Erythroblast (primary cell): ENCODE measurements at regions not wholly inside any gene's neighbourhood (a gene's known extent, or its start where the extent isn't known, plus 50 kb on each side); places are given as distances from the start of the nearest gene placed in this dataset.

ENCODE experiments used
- GATA1 ChIP-seq: IDR thresholded peaks from 2 replicates; pipeline ENCODE4 v1.6.1; 2011; ENCODE audit warnings: low read depth, mild to moderate bottlenecking, control low read depth, low read length, moderate library complexity
- POLR2A ChIP-seq: IDR thresholded peaks from 2 replicates; pipeline ENCODE4 v1.6.1; 2011; ENCODE audit warnings: mild to moderate bottlenecking, low read length

DNA sequence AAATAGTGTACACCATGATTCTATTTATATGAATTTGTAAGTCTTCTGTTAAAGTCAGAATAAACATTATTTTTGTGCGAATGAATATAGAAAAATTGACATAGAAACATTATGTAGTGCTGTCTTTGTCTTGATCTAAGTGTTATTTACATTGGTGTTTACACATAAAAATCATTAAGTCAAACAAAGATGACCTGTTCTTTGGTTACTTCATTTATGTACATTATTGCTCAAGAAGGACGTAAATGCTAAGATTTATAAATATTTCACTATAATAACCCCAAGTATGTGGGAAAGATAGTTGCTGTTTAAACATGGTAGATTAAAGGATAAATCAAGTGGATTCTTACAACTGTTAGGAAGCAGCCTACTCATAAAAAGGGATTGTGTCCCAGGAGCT is 536.8 kb upstream of the DSEL start:
- no peak for TF ChIP-seq POLR2A
- TF ChIP-seq GATA1 = no peak
